Sigmoid colon (tissue), 6 donors: ENCODE measurements at regions not wholly inside any gene's neighbourhood (a gene's known extent, or its start where the extent isn't known, plus 50 kb on each side); places are given as distances from the start of the nearest gene placed in this dataset.

Experiments used
- DNase-seq: peaks from one replicate; pipeline ENCODE4 v3.0.0-alpha.2; 2019
- H3K27ac ChIP-seq, 4 donors: fragments of 200-600 bp; sonication (generic); one replicate each; pipeline ENCODE4 v1.5.1; 2016 to 2019; ENCODE audit warnings: mild to moderate bottlenecking in 1 of 4
- H3K27me3 ChIP-seq, 3 donors: fragments of 200-600 bp; sonication (generic); one replicate each; pipeline ENCODE4 v1.5.1; 2019; ENCODE audit warnings: mild to moderate bottlenecking in 1 of 3
- H3K36me3 ChIP-seq, 4 donors: fragments of 200-600 bp; sonication (generic); one replicate each; pipeline ENCODE4 v1.5.1; 2016 to 2019
- H3K4me1 ChIP-seq, 4 donors: fragments of 200-600 bp; sonication (generic); one replicate each; pipeline ENCODE4 v1.5.1; 2017 to 2019
- H3K4me3 ChIP-seq, 4 donors: fragments of 200-600 bp; sonication (generic); one replicate each; pipeline ENCODE4 v1.5.1; 2017 to 2019; ENCODE audit warnings: mild to moderate bottlenecking in 2 of 4, moderate library complexity in 1 of 4
- H3K9me3 ChIP-seq, 4 donors: fragments of 200-600 bp in 3 of 4; sonication (generic) in 3 of 4; one replicate each; pipeline versions ENCODE4 v1.5.1 to v1.6.1; 2013 to 2019
- CTCF ChIP-seq, 4 experiments: fragments of 450-650 bp in 3 of 4; fragments of 200-600 bp in 1 of 4; IDR thresholded peaks; one replicate each; pipeline ENCODE4 v1.5.1; 2016 to 2019; ENCODE audit warnings: antibody characterized with exemption in 4 of 4, mild to moderate bottlenecking in 3 of 4, moderate library complexity in 2 of 4
- EP300 ChIP-seq, 4 donors: sonication (generic); formaldehyde crosslinking; IDR thresholded peaks; one replicate each; pipeline ENCODE4 v1.6.1; 2017; ENCODE audit warnings: antibody characterized with exemption in 4 of 4
- POLR2A ChIP-seq, 2 donors: fragments of 450-650 bp; IDR thresholded peaks; one replicate each; pipeline ENCODE4 v1.6.1; 2016; ENCODE audit warnings: antibody characterized with exemption in 2 of 2, mild to moderate bottlenecking in 2 of 2, moderate library complexity in 2 of 2
- POLR2AphosphoS5 ChIP-seq, 4 donors: sonication (generic); formaldehyde crosslinking; IDR thresholded peaks; one replicate each; pipeline ENCODE4 v1.6.1; 2017; ENCODE audit warnings: antibody characterized with exemption in 4 of 4
- WGBS, 2 donors: extraction: QIAGEN DNeasy Blood & Tissue Kit; methylation state at CpG; one replicate each; pipeline ENCODE4 v1.1.7; 2013; 5-methylcytosine and 5-hydroxymethylcytosine counted together
- intact Hi-C: fragments of 100-400 bp; cut with DNase I; formaldehyde crosslinking; loops from one replicate; pipeline ENCODE4 v1.15.1; 2023
- donor health status: healthy with polysubstance abuse.
- donor health status: healthy.

- Histone ChIP-seq H3K36me3 (no peaks in the 10 kb centered on the region), H3K4me3 (no peak overlapping the region), H3K4me1 (no peaks in the 10 kb centered on the region), H3K27me3 (no peaks in the 10 kb centered on the region), H3K9me3 (no peaks in the 10 kb centered on the region), H3K27ac (no peak overlapping the region)
- no peak for TF ChIP-seq POLR2A (IDR thresholded peaks at IDR 0.05)
- no peak for TF ChIP-seq EP300 (IDR thresholded peaks at IDR 0.05)
- TF ChIP-seq POLR2AphosphoS5 (IDR thresholded peaks at IDR 0.05): no peak
- TF ChIP-seq CTCF (IDR thresholded peaks at IDR 0.05): no peak
- intact Hi-C loops: no loop called here
- 80 to 88% methylated on average over 1 of the region's 1 CpG for WGBS, 2 donors
- no peak for DNase-seq
These were observed 537.6 kb upstream of the TMEM132C start for GRCh38 chr12:127729381-127729780.

- no peak overlapping the region for H3K4me3 ChIP-seq
- 61 to 63% methylated on average over 7 of the region's 7 CpGs for WGBS, 2 donors
- TF ChIP-seq CTCF (IDR thresholded peaks at IDR 0.05): no peak
- no peak for TF ChIP-seq POLR2A (IDR thresholded peaks at IDR 0.05)
- no peak for TF ChIP-seq POLR2AphosphoS5 (IDR thresholded peaks at IDR 0.05)
- TF ChIP-seq EP300 (IDR thresholded peaks at IDR 0.05): no peak
- H3K27ac ChIP-seq: no peak overlapping the region
- intact Hi-C loops: no loop called here
- no peaks in the 10 kb centered on the region for H3K36me3 ChIP-seq
- no peaks in the 10 kb centered on the region for H3K27me3 ChIP-seq
- no peak for DNase-seq
- H3K4me1 ChIP-seq: no peaks in the 10 kb centered on the region
- H3K9me3 ChIP-seq: no peaks in the 10 kb centered on the region
These were observed 535.3 kb upstream of the TMEM132C start for GRCh38 chr12:127731657-127732056.

GRCh38 chr12:127742231-127742630 is 524.7 kb upstream of the TMEM132C start:
- no peaks in the 10 kb centered on the region for H3K4me1 ChIP-seq
- DNase-seq: no peak
- no peak for TF ChIP-seq EP300 (IDR thresholded peaks at IDR 0.05)
- TF ChIP-seq POLR2AphosphoS5 (IDR thresholded peaks at IDR 0.05): no peak
- WGBS, 2 donors: 91 to 92% methylated on average over 8 of the region's 8 CpGs
- H3K4me3 ChIP-seq: no peak overlapping the region
- no peaks in the 10 kb centered on the region for H3K27me3 ChIP-seq
- H3K27ac ChIP-seq: no peak overlapping the region
- H3K36me3 ChIP-seq: no peaks in the 10 kb centered on the region
- no peaks in the 10 kb centered on the region for H3K9me3 ChIP-seq
- intact Hi-C loops: no loop called here

GRCh38 chr12:127745469-127746212 is 521.3 kb upstream of the TMEM132C start:
- no peaks in the 10 kb centered on the region for H3K36me3 ChIP-seq
- no peaks in the 10 kb centered on the region for H3K9me3 ChIP-seq
- no peak for DNase-seq
- TF ChIP-seq POLR2A (IDR thresholded peaks at IDR 0.05) (no peak), EP300 (IDR thresholded peaks at IDR 0.05) (no peak), CTCF (IDR thresholded peaks at IDR 0.05) (no peak), POLR2AphosphoS5 (IDR thresholded peaks at IDR 0.05) (no peak)
- 80% methylated on average over 9 of the region's 9 CpGs for WGBS, 2 donors
- no peaks in the 10 kb centered on the region for H3K4me1 ChIP-seq
- no peaks in the 10 kb centered on the region for H3K27me3 ChIP-seq
- H3K4me3 ChIP-seq: no peak overlapping the region
- H3K27ac ChIP-seq: no peak overlapping the region
- intact Hi-C loops: no loop called here

- no peaks in the 10 kb centered on the region for H3K9me3 ChIP-seq
- intact Hi-C loops: no loop called here
- H3K27me3 ChIP-seq: no peaks in the 10 kb centered on the region
- H3K4me1 ChIP-seq: no peaks in the 10 kb centered on the region
- TF ChIP-seq POLR2AphosphoS5 (IDR thresholded peaks at IDR 0.05) (no peak), CTCF (IDR thresholded peaks at IDR 0.05) (no peak), POLR2A (IDR thresholded peaks at IDR 0.05) (no peak), EP300 (IDR thresholded peaks at IDR 0.05) (no peak)
- no peaks in the 10 kb centered on the region for H3K36me3 ChIP-seq
- H3K4me3 ChIP-seq: no peak overlapping the region
- no peak for DNase-seq
- WGBS, 2 donors: 74 to 84% methylated on average over 3 of the region's 3 CpGs
- H3K27ac ChIP-seq: no peak overlapping the region
These were observed 517.6 kb upstream of the TMEM132C start for GRCh38 chr12:127749416-127749815.
